ENCODE measurements at regions not wholly inside any gene's neighbourhood (a gene's known extent, or its start where the extent isn't known, plus 50 kb on each side); places are given as distances from the start of the nearest gene placed in this dataset.

GRCh38 chr6:54632984-54633565, 213.5 kb upstream of the FAM83B start:
- TF ChIP-seq CTCF (IDR thresholded peaks at IDR 0.05): no peak
- no peaks in the 10 kb centered on the region for H3K36me3 Mint-ChIP-seq (ENCODE audit: unreplicated experiment)
- H3K4me3 Mint-ChIP-seq (ENCODE audit: unreplicated experiment): no peak overlapping the region
- no peak overlapping the region for H3K27ac Mint-ChIP-seq (ENCODE audit: unreplicated experiment)
- no peak for DNase-seq (ENCODE audit: extremely low spot score, unreplicated experiment)
- no peaks in the 10 kb centered on the region for H3K4me1 Mint-ChIP-seq (ENCODE audit: unreplicated experiment)
- H3K9me3 Mint-ChIP-seq (ENCODE audit: unreplicated experiment): no peaks in the 10 kb centered on the region
- no peaks in the 10 kb centered on the region for H3K27me3 Mint-ChIP-seq (ENCODE audit: unreplicated experiment)

DNA sequence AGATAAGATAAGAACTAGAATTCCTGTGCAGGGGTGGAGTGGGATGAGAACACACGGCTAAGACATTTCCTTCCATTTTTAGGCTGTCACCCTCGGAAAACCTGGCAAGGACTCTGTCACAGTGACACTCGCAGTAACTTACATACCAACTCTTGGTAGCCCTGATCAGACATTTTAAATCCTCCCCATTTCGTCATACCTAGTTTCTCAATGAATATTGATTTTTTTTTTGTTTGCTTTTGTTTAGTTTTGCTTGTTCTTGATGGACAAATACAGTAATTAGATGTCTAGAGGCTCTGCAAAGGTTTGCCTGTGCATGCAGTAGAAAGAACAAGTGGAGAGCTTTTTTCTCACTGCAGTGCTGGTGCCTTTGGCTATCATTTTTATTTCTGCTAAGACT, 213.0 kb upstream of the FAM83B start:
- Mint-ChIP-seq H3K4me3 (ENCODE audit: unreplicated experiment) (no peak overlapping the region), H3K27me3 (ENCODE audit: unreplicated experiment) (no peaks in the 10 kb centered on the region), H3K4me1 (ENCODE audit: unreplicated experiment) (no peaks in the 10 kb centered on the region), H3K36me3 (ENCODE audit: unreplicated experiment) (no peaks in the 10 kb centered on the region), H3K9me3 (ENCODE audit: unreplicated experiment) (no peaks in the 10 kb centered on the region), H3K27ac (ENCODE audit: unreplicated experiment) (no peak overlapping the region)
- no peak for TF ChIP-seq CTCF (IDR thresholded peaks at IDR 0.05)
- DNase-seq (ENCODE audit: extremely low spot score, unreplicated experiment): no peak

GRCh38 chr6:54640911-54641310, 205.7 kb upstream of the FAM83B start:
- no peak for TF ChIP-seq CTCF (IDR thresholded peaks at IDR 0.05)
- Mint-ChIP-seq H3K9me3 (ENCODE audit: unreplicated experiment) (no peaks in the 10 kb centered on the region), H3K27me3 (ENCODE audit: unreplicated experiment) (no peaks in the 10 kb centered on the region), H3K4me1 (ENCODE audit: unreplicated experiment) (peaks cover 23% of the 10 kb centered on the region), H3K4me3 (ENCODE audit: unreplicated experiment) (no peak overlapping the region), H3K27ac (ENCODE audit: unreplicated experiment) (no peak overlapping the region), H3K36me3 (ENCODE audit: unreplicated experiment) (no peaks in the 10 kb centered on the region)
- no peak for DNase-seq (ENCODE audit: extremely low spot score, unreplicated experiment)

DNA sequence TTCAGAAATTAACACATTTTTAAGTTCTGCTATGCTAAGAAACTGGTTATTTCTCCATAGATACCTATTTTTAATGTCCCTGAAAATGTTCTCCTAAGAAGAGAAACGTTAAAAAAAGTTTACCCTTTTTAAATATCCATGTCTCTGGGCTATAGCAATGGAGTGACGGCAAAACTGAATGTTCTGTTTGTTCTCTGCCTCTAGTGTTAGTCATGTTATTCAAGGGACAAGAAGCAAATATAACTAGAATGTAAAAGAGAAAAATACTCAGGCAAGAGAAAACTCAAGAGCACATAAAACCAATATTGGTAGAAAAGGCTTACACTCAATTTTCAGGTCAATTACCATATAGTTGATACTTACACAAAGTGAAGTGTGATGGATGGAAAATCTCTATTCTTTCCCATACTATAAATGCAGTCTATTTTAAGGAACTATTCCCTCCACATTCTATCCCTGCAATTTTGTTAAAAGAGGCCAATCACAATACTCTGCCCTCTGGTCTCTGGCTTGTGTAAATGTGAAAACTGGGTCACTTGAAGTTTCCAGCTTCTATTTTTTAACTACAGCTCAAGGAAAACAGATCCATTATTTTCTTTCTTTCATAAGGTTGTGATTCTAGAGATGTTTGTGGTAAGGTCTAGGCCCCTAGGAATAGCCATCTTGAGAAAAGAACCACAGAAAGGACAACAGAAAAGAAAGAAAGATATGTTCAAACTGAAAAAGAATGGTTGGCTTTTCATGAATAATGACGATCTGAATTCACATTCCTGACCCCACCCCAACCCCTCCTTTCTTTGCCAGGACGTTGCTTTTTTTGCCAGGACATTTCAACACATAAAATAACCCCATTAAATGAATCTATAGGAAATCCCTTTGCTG, 200.3 kb upstream of the FAM83B start:
- no peaks in the 10 kb centered on the region for H3K36me3 Mint-ChIP-seq (ENCODE audit: unreplicated experiment)
- H3K4me3 Mint-ChIP-seq (ENCODE audit: unreplicated experiment): peak overlapping the region; percentile 37
- no peaks in the 10 kb centered on the region for H3K9me3 Mint-ChIP-seq (ENCODE audit: unreplicated experiment)
- DNase-seq (ENCODE audit: extremely low spot score, unreplicated experiment): no peak
- no peaks in the 10 kb centered on the region for H3K27me3 Mint-ChIP-seq (ENCODE audit: unreplicated experiment)
- TF ChIP-seq CTCF (IDR thresholded peaks at IDR 0.05): no peak
- peaks cover 37% of the 10 kb centered on the region for H3K4me1 Mint-ChIP-seq (ENCODE audit: unreplicated experiment)
- H3K27ac Mint-ChIP-seq (ENCODE audit: unreplicated experiment): peak overlapping the region; percentile 93

DNA sequence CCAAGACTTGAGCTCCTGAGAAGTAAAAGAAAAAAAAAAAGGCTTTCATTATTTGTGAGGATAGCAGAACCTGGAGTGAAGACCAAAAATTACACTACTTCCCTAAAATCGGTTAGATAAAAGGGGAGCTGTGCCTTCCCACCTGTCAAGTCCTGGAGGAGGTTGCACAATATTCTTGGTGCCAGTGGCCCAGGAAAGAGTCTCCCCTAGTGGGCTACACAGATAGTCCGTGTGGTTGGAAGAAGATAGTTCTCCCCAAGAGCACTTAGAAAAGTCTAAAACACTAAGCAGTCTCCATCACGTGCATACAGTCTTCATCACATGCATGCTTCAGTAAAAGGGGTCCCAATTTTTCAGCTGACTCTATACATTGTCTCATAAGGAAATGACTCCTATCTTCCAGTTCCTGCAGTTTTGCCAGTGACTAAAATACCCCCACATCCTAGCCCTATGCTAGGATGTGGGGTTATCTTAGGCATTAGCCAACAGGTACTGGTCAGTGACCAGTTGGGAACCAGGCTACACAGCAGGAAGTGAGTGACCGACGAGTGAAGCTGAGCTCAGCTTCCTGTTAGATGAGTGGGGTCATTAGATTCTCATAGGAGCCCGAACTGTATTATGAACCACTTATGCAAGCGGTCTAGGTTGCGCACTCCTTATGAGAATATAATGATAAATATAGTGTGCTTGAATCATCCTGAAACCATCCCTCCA, 199.5 kb upstream of the FAM83B start:
- H3K27me3 Mint-ChIP-seq (ENCODE audit: unreplicated experiment): no peaks in the 10 kb centered on the region
- H3K36me3 Mint-ChIP-seq (ENCODE audit: unreplicated experiment): no peaks in the 10 kb centered on the region
- peaks cover 36% of the 10 kb centered on the region for H3K4me1 Mint-ChIP-seq (ENCODE audit: unreplicated experiment)
- H3K27ac Mint-ChIP-seq (ENCODE audit: unreplicated experiment): peak overlapping the region; percentile 93
- DNase-seq (ENCODE audit: extremely low spot score, unreplicated experiment): no peak
- no peak for TF ChIP-seq CTCF (IDR thresholded peaks at IDR 0.05)
- H3K4me3 Mint-ChIP-seq (ENCODE audit: unreplicated experiment): peak overlapping the region; percentile 37
- no peaks in the 10 kb centered on the region for H3K9me3 Mint-ChIP-seq (ENCODE audit: unreplicated experiment)
